Karpas-422 (cell line): ENCODE measurements at regions not wholly inside any gene's neighbourhood (a gene's known extent, or its start where the extent isn't known, plus 50 kb on each side); places are given as distances from the start of the nearest gene placed in this dataset.

ENCODE experiments used
- DNase-seq: peaks from one replicate; pipeline ENCODE4 v3.0.0-alpha.2; 2015
- H2AFZ ChIP-seq: fragments of 200-600 bp; sonication (generic); 2 replicates; pipeline ENCODE4 v1.6.1; 2014; ENCODE audit warnings: antibody characterized with exemption, low read length, mixed read lengths
- H3K27ac ChIP-seq: fragments of 200-600 bp; sonication (generic); 2 replicates; pipeline ENCODE4 v1.5.1; 2014; ENCODE audit warnings: mild to moderate bottlenecking, low read length, moderate library complexity
- H3K27me3 ChIP-seq: fragments of 200-600 bp; sonication (generic); 2 replicates; pipeline ENCODE4 v1.6.1; 2014; ENCODE audit warnings: low read length, mixed read lengths
- H3K36me3 ChIP-seq: fragments of 200-600 bp; sonication (generic); 2 replicates; pipeline ENCODE4 v1.6.1; 2014; ENCODE audit warnings: low read length, mixed read lengths; ENCODE audit not compliant: insufficient read depth
- H3K4me1 ChIP-seq: fragments of 200-600 bp; sonication (generic); 2 replicates; pipeline ENCODE4 v1.6.1; 2014; ENCODE audit warnings: mild to moderate bottlenecking, low read length, mixed read lengths
- H3K4me2 ChIP-seq: fragments of 200-600 bp; sonication (generic); 2 replicates; pipeline ENCODE4 v1.6.1; 2014; ENCODE audit warnings: low read length, low read depth, mild to moderate bottlenecking; ENCODE audit not compliant: poor library complexity, severe bottlenecking
- H3K4me3 ChIP-seq: fragments of 200-600 bp; sonication (generic); 2 replicates; pipeline ENCODE4 v1.5.1; 2014; ENCODE audit warnings: mild to moderate bottlenecking, antibody characterized with exemption, low read length, mixed read lengths
- H3K79me2 ChIP-seq: fragments of 200-600 bp; sonication (generic); 2 replicates; pipeline ENCODE4 v1.6.1; 2014; ENCODE audit warnings: mild to moderate bottlenecking, low read length, mixed read lengths
- H3K9ac ChIP-seq: fragments of 200-600 bp; sonication (generic); 2 replicates; pipeline ENCODE4 v1.6.0; 2014; ENCODE audit warnings: low read length
- H3K9me2 ChIP-seq: fragments of 200-600 bp; sonication (generic), shearing (Covaris generic); replicated peaks from 2 replicates; pipeline ENCODE4 v1.6.0; 2014; ENCODE audit warnings: mild to moderate bottlenecking, low read length, moderate library complexity; ENCODE audit not compliant: insufficient read depth
- H3K9me3 ChIP-seq: fragments of 300-700, 200-600 bp; sonication (generic); 2 replicates; pipeline ENCODE4 v1.6.1; 2014; ENCODE audit warnings: low read length, mixed read lengths
- H4K20me1 ChIP-seq: fragments of 200-600 bp; sonication (generic); 2 replicates; pipeline ENCODE4 v1.6.1; 2014; ENCODE audit warnings: mild to moderate bottlenecking, antibody characterized with exemption, low read length, low read depth; ENCODE audit not compliant: insufficient read depth

GRCh38 chr9:13017260-13017659 is 242.4 kb downstream of the LURAP1L start:
- Histone ChIP-seq H3K4me3 (no peak overlapping the region), H3K79me2 (no peaks in the 10 kb centered on the region), H3K27me3 (no peaks in the 10 kb centered on the region), H3K4me1 (no peaks in the 10 kb centered on the region), H4K20me1 (no peaks in the 10 kb centered on the region), H3K4me2 (no peak overlapping the region), H2AFZ (no peak overlapping the region), H3K9ac (no peak overlapping the region), H3K9me2 (no peaks in the 10 kb centered on the region), H3K27ac (no peak overlapping the region), H3K36me3 (no peaks in the 10 kb centered on the region), H3K9me3 (no peaks in the 10 kb centered on the region)
- no peak for DNase-seq

DNA sequence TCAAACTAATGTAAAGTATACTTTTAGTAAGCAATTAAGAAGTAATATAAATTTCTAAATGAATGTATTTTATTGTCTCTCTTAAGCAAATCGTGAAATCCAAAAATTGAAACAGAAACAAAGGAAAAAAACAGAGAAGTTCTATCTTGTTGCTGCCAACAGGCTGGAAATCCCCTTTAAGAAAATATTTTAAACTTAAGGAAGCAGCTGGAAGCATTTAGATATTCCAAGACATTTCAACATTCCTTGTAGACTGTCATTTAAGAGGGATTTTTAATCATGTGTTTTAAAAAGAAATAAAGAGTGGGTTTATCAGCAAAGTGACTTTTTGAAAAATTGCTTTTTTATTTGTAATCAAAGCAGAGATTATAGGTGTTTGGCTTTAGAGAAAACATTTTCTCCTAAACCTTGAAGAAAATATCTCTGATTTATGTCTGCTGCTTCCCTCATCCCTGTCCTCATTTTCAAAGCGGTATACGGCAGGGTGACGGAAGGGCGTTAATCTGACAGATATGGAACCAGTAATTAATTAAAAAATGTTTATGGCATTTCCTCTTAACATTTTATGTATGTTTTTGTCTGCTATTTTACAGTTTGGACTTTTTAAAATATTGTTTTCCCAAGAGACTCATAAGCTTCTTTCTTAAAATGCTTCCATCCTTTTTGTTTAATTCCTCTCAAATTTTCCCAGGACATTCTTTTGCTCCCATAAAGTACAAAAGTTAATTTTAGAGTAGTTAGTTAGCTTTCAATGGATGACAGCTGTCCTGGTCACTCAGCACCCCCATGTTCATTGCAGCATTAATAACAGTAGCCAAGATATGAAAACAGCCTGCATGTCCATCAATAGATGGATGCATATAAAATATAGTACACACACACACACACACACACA is 245.6 kb downstream of the LURAP1L start:
- Histone ChIP-seq H3K27me3 (no peaks in the 10 kb centered on the region), H3K4me2 (no peak overlapping the region), H3K4me1 (no peaks in the 10 kb centered on the region), H2AFZ (no peak overlapping the region), H3K4me3 (no peak overlapping the region), H3K79me2 (no peaks in the 10 kb centered on the region), H3K9me3 (no peaks in the 10 kb centered on the region), H3K9ac (no peak overlapping the region), H3K9me2 (no peaks in the 10 kb centered on the region), H4K20me1 (no peaks in the 10 kb centered on the region), H3K36me3 (no peaks in the 10 kb centered on the region), H3K27ac (no peak overlapping the region)
- no peak for DNase-seq

GRCh38 chr9:13022756-13023155 is 247.9 kb downstream of the LURAP1L start:
- H4K20me1 ChIP-seq, result no peaks in the 10 kb centered on the region
- no peaks in the 10 kb centered on the region for H3K79me2 ChIP-seq
- H3K4me3 ChIP-seq, result no peak overlapping the region
- no peak for DNase-seq
- no peaks in the 10 kb centered on the region for H3K27me3 ChIP-seq
- H3K36me3 ChIP-seq, result no peaks in the 10 kb centered on the region
- H3K9me3 ChIP-seq, result no peaks in the 10 kb centered on the region
- no peaks in the 10 kb centered on the region for H3K4me1 ChIP-seq
- no peaks in the 10 kb centered on the region for H3K9me2 ChIP-seq
- no peak overlapping the region for H3K27ac ChIP-seq
- H3K4me2 ChIP-seq, result no peak overlapping the region
- no peak overlapping the region for H3K9ac ChIP-seq
- no peak overlapping the region for H2AFZ ChIP-seq

- H3K4me1 ChIP-seq, result no peaks in the 10 kb centered on the region
- no peaks in the 10 kb centered on the region for H3K79me2 ChIP-seq
- H3K4me3 ChIP-seq, result no peak overlapping the region
- H3K27ac ChIP-seq, result no peak overlapping the region
- no peak overlapping the region for H3K9ac ChIP-seq
- no peaks in the 10 kb centered on the region for H4K20me1 ChIP-seq
- H3K9me3 ChIP-seq, result no peaks in the 10 kb centered on the region
- H3K27me3 ChIP-seq, result no peaks in the 10 kb centered on the region
- no peaks in the 10 kb centered on the region for H3K36me3 ChIP-seq
- H2AFZ ChIP-seq, result no peak overlapping the region
- no peak overlapping the region for H3K4me2 ChIP-seq
- no peaks in the 10 kb centered on the region for H3K9me2 ChIP-seq
- DNase-seq, result no peak
These were observed 248.7 kb downstream of the LURAP1L start for GRCh38 chr9:13023498-13023897.

GRCh38 chr9:13026956-13027355 is 252.1 kb downstream of the LURAP1L start:
- Histone ChIP-seq H3K4me1 (no peaks in the 10 kb centered on the region), H3K9ac (no peak overlapping the region), H3K4me3 (no peak overlapping the region), H4K20me1 (no peaks in the 10 kb centered on the region), H3K36me3 (no peaks in the 10 kb centered on the region), H2AFZ (no peak overlapping the region), H3K27me3 (no peaks in the 10 kb centered on the region), H3K4me2 (no peak overlapping the region), H3K9me3 (no peaks in the 10 kb centered on the region), H3K79me2 (no peaks in the 10 kb centered on the region), H3K27ac (no peak overlapping the region), H3K9me2 (no peaks in the 10 kb centered on the region)
- no peak for DNase-seq

DNA sequence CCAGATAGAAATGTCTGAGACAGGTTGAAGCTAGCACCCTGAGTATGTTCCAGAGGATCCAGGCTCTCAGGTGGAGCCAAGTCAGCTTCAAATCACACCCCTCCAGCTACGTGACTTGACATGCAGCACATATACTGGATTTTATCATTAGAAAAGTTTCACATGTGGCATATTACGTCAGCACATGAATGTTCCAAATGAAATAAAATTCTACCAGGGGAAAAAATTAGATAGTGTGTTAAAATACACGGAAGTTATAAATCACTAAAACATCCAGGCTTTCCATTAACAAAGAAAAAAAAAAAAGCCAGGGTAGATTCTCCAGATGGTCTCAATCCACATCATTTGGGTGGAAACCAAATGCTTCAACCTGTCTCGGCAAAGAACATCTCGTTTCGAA is 251.6 kb downstream of the MPDZ start:
- no peak overlapping the region for H3K4me2 ChIP-seq
- no peaks in the 10 kb centered on the region for H3K9me3 ChIP-seq
- H3K36me3 ChIP-seq, result no peaks in the 10 kb centered on the region
- no peaks in the 10 kb centered on the region for H4K20me1 ChIP-seq
- H3K9me2 ChIP-seq, result no peaks in the 10 kb centered on the region
- H3K4me3 ChIP-seq, result no peak overlapping the region
- no peak for DNase-seq
- H3K79me2 ChIP-seq, result no peaks in the 10 kb centered on the region
- no peak overlapping the region for H3K9ac ChIP-seq
- H2AFZ ChIP-seq, result no peak overlapping the region
- no peaks in the 10 kb centered on the region for H3K4me1 ChIP-seq
- H3K27me3 ChIP-seq, result no peaks in the 10 kb centered on the region
- H3K27ac ChIP-seq, result no peak overlapping the region

- Histone ChIP-seq H3K9me3 (no peaks in the 10 kb centered on the region), H2AFZ (no peak overlapping the region), H3K9me2 (no peaks in the 10 kb centered on the region), H3K4me1 (0 out of 2 replicates have a peak, but pooled peaks cover 3% of the 10 kb centered on the region), H3K79me2 (no peaks in the 10 kb centered on the region), H3K4me3 (no peak overlapping the region), H3K9ac (no peak overlapping the region), H4K20me1 (no peaks in the 10 kb centered on the region), H3K27me3 (no peaks in the 10 kb centered on the region), H3K27ac (no peak overlapping the region), H3K4me2 (no peak overlapping the region), H3K36me3 (no peaks in the 10 kb centered on the region)
- DNase-seq, result no peak
These were observed 246.9 kb downstream of the MPDZ start for GRCh38 chr9:13032585-13032984.

DNA sequence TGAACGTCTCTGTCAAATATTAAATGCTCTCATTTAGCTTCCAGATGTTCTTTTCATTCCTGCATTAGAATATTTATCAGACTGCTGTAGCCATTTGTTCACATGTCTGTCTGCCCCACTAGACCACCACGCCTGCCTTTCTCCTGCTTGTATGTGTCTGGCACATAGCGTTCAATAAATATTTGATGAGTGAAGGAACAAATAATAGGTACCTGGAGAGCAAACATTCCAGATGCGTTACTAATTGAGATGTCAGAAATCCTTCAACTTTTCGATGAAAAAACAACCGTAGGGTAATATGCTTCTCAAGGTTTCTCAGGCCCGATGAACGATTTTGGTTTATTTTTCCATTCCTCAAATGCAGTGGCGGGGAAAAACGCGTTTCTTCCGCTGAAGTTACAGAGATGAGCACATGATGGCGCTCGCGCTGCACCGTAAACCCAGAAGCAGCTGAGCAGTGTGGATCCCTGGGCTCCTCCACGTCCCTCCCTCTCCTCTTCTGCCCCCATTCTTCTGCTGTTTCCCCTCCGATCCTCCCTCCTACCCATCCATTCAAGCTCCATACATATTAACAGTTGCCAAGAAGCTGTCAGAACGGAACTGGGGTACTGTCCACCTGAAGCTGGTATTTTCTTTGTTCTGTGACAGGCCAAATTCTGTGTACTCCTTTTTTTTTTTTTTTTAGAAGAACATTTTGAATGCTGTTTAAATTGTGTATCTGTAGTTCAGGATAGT is 245.4 kb downstream of the MPDZ start:
- Histone ChIP-seq H3K4me1 (0 out of 2 replicates have a peak, but pooled peaks cover 3% of the 10 kb centered on the region), H3K79me2 (no peaks in the 10 kb centered on the region), H3K9me2 (no peaks in the 10 kb centered on the region), H3K9ac (no peak overlapping the region), H3K9me3 (no peaks in the 10 kb centered on the region), H3K4me3 (no peak overlapping the region), H3K27me3 (no peaks in the 10 kb centered on the region), H3K27ac (no peak overlapping the region), H4K20me1 (no peaks in the 10 kb centered on the region), H3K36me3 (no peaks in the 10 kb centered on the region), H2AFZ (no peak overlapping the region), H3K4me2 (no peak overlapping the region)
- peak; percentile 83 for DNase-seq
